Peyer's patch (tissue), 4 donors: ENCODE measurements at regions not wholly inside any gene's neighbourhood (a gene's known extent, or its start where the extent isn't known, plus 50 kb on each side); places are given as distances from the start of the nearest gene placed in this dataset.
"Not testable (repeated sequence)": the region's sequence is repeated elsewhere in the genome, so short reads cannot be mapped to it uniquely, and the experiment has no call there.

ENCODE experiments used
- DNase-seq, 3 donors: peaks; one replicate each; pipeline ENCODE4 v3.0.0-alpha.2; 2017 to 2019
- H3K27ac ChIP-seq, 4 donors: fragments of 200-600 bp; sonication (generic); one replicate each; pipeline ENCODE4 v1.5.1; 2016 to 2019
- H3K27me3 ChIP-seq, 2 donors: fragments of 200-600 bp; sonication (generic); one replicate each; pipeline ENCODE4 v1.5.1; 2019
- H3K36me3 ChIP-seq, 3 donors: fragments of 200-600 bp; sonication (generic); one replicate each; pipeline ENCODE4 v1.5.1; 2016 to 2019
- H3K4me1 ChIP-seq, 4 donors: fragments of 200-600 bp; sonication (generic); one replicate each; pipeline ENCODE4 v1.5.1; 2016 to 2019
- H3K4me3 ChIP-seq, 4 donors: fragments of 200-600 bp; sonication (generic); 1 replicate in 3 of 4; 2 replicates in 1 of 4; pipeline ENCODE4 v1.5.1; 2016 to 2019; ENCODE audit warnings: mild to moderate bottlenecking in 1 of 4
- H3K9me3 ChIP-seq, 4 donors: fragments of 200-600 bp; sonication (generic); one replicate each; pipeline ENCODE4 v1.5.1; 2016 to 2019; ENCODE audit warnings: mild to moderate bottlenecking in 1 of 4
- POLR2A ChIP-seq, 2 donors: fragments of 450-650 bp; IDR thresholded peaks; one replicate each; pipeline ENCODE4 v1.5.1; 2017; ENCODE audit warnings: antibody characterized with exemption in 2 of 2, mild to moderate bottlenecking in 2 of 2, moderate library complexity in 2 of 2
- TF ChIP-seq, protein P1 (sequence below), 6 experiments: fragments of 450-650 bp in 4 of 6; fragments of 200-600 bp in 2 of 6; sonication (generic) in 1 of 6; IDR thresholded peaks; one replicate each; pipeline ENCODE4 v1.5.1; 2017 to 2019; ENCODE audit warnings: antibody characterized with exemption in 6 of 6, mild to moderate bottlenecking in 3 of 6, moderate library complexity in 1 of 6

DNA sequence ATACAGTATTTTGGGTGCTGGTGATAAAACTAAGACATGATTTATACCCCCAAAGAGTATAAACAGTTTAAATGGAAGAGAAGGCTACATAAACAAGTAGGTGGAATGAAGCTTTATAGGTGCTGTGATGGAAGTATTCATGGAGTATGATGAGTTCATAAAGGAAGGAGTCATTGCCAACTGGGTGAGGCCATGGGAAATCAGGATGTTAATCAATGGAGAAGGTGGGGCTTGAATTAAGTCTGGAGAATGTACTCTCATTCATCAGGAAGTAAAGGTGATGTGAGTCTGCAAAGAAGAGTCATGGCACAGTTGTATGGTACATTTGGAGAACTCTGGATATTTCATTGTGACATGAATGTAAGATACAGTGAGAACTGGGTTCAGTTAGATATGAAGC lies 147.5 kb upstream of the MME start:
- no peaks in the 10 kb centered on the region for H3K27me3 ChIP-seq
- no peak overlapping the region for H3K4me3 ChIP-seq
- no peak for TF ChIP-seq POLR2A (IDR thresholded peaks at IDR 0.05)
- TF ChIP-seq, protein P1, sequence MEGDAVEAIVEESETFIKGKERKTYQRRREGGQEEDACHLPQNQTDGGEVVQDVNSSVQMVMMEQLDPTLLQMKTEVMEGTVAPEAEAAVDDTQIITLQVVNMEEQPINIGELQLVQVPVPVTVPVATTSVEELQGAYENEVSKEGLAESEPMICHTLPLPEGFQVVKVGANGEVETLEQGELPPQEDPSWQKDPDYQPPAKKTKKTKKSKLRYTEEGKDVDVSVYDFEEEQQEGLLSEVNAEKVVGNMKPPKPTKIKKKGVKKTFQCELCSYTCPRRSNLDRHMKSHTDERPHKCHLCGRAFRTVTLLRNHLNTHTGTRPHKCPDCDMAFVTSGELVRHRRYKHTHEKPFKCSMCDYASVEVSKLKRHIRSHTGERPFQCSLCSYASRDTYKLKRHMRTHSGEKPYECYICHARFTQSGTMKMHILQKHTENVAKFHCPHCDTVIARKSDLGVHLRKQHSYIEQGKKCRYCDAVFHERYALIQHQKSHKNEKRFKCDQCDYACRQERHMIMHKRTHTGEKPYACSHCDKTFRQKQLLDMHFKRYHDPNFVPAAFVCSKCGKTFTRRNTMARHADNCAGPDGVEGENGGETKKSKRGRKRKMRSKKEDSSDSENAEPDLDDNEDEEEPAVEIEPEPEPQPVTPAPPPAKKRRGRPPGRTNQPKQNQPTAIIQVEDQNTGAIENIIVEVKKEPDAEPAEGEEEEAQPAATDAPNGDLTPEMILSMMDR (IDR thresholded peaks at IDR 0.05) = no peak
- H3K27ac ChIP-seq = no peak overlapping the region
- DNase-seq = no peak
- H3K36me3 ChIP-seq = no peaks in the 10 kb centered on the region
- H3K4me1 ChIP-seq = no peaks in the 10 kb centered on the region
- no peaks in the 10 kb centered on the region for H3K9me3 ChIP-seq

- Histone ChIP-seq H3K27ac (no peak overlapping the region), H3K9me3 (no peaks in the 10 kb centered on the region), H3K4me3 (no peak overlapping the region), H3K4me1 (no peaks in the 10 kb centered on the region), H3K27me3 (no peaks in the 10 kb centered on the region), H3K36me3 (no peaks in the 10 kb centered on the region)
- no peak for TF ChIP-seq POLR2A (IDR thresholded peaks at IDR 0.05)
- TF ChIP-seq, protein P1 (IDR thresholded peaks at IDR 0.05) = no peak
- no peak for DNase-seq
Observed at GRCh38 chr3:154931484-154931883, 148.6 kb upstream of the MME start.

DNA sequence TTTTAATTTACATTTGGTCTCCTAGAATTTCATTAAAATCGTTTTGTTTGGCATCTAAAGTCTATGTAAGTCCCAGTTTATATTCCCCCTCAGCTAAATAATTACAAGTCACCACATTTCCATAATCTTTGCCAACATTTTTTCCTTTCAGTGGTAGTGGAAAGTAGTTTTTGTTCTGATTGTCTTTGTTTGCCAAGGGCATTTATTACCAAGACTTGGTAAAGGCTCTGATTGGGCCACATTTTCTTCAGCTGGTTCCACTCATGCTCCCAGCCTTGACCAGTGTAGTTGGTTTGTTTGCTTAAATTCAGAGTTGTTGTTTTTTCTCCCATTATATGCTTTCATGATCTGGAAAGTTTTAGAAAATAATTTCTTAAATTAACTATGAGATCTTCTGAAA lies 153.4 kb upstream of the MME start:
- H3K9me3 ChIP-seq = no peaks in the 10 kb centered on the region
- H3K4me3 ChIP-seq = no peak overlapping the region
- H3K27me3 ChIP-seq = no peaks in the 10 kb centered on the region
- no peak for DNase-seq
- H3K36me3 ChIP-seq = no peaks in the 10 kb centered on the region
- no peak for TF ChIP-seq POLR2A (IDR thresholded peaks at IDR 0.05)
- TF ChIP-seq, protein P1 (IDR thresholded peaks at IDR 0.05) = no peak
- H3K4me1 ChIP-seq = no peaks in the 10 kb centered on the region
- no peak overlapping the region for H3K27ac ChIP-seq

- H3K9me3 ChIP-seq = no peaks in the 10 kb centered on the region
- no peak for DNase-seq
- H3K4me1 ChIP-seq = no peaks in the 10 kb centered on the region
- H3K27me3 ChIP-seq = no peaks in the 10 kb centered on the region
- no peak overlapping the region for H3K27ac ChIP-seq
- TF ChIP-seq, protein P1 (IDR thresholded peaks at IDR 0.05) = no peak
- TF ChIP-seq POLR2A (IDR thresholded peaks at IDR 0.05) = no peak
- no peaks in the 10 kb centered on the region for H3K36me3 ChIP-seq
- H3K4me3 ChIP-seq = no peak overlapping the region
Observed at GRCh38 chr3:154921351-154921750, 158.8 kb upstream of the MME start.

GRCh38 chr3:154919226-154919625 lies 160.9 kb upstream of the MME start:
- H3K4me1 ChIP-seq = no peaks in the 10 kb centered on the region
- no peaks in the 10 kb centered on the region for H3K9me3 ChIP-seq
- no peak overlapping the region for H3K4me3 ChIP-seq
- H3K36me3 ChIP-seq = no peaks in the 10 kb centered on the region
- DNase-seq = no peak
- H3K27me3 ChIP-seq = no peaks in the 10 kb centered on the region
- TF ChIP-seq, protein P1 (IDR thresholded peaks at IDR 0.05) = no peak
- TF ChIP-seq POLR2A (IDR thresholded peaks at IDR 0.05) = no peak
- no peak overlapping the region for H3K27ac ChIP-seq

GRCh38 chr3:154904328-154904727 lies 175.8 kb upstream of the MME start:
- Histone ChIP-seq H3K4me1 (no peaks in the 10 kb centered on the region), H3K27me3 (no peaks in the 10 kb centered on the region), H3K9me3 (no peaks in the 10 kb centered on the region), H3K27ac (no peak overlapping the region), H3K4me3 (no peak overlapping the region), H3K36me3 (no peaks in the 10 kb centered on the region)
- DNase-seq = no peak
- TF ChIP-seq POLR2A (IDR thresholded peaks at IDR 0.05) = no peak
- TF ChIP-seq, protein P1 (IDR thresholded peaks at IDR 0.05) = peak in 4 of 6 experiments; percentile 8 to 50 (median 38)

DNA sequence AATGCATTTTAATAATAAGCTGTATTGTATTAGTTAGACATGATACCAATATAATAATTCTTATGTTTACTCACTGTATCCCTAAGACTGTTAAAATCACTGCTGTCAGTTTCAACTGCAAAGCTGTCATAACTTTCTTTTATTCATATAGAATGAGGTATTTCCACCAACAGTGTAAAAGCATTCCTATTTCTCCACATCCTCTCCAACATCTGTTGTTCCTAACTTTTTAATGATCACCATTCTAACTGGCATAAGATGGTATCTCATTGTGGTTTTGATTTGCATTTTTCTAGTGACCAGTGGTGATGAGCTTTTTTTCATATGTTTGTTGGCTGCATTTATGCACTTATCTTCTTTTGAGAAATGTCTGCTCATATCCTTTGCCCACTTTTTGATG lies 177.6 kb upstream of the MME start:
- not testable (repeated sequence) for H3K4me3 ChIP-seq, H3K27me3 ChIP-seq, H3K36me3 ChIP-seq, DNase-seq, H3K9me3 ChIP-seq, H3K4me1 ChIP-seq, H3K27ac ChIP-seq
